Activated CD4-positive, alpha-beta T cell treated with anti-CD3 and anti-CD28 coated beads, Interleukin-2, Interleukin-6, amounts not matched to agents 100 ng/mL and 50 ng/mL, durations not matched to agents 16 hours and 8 hours (primary cell): ENCODE measurements at regions not wholly inside any gene's neighbourhood (a gene's known extent, or its start where the extent isn't known, plus 50 kb on each side); places are given as distances from the start of the nearest gene placed in this dataset.

Experiments
- DNase-seq: peaks from one replicate; pipeline ENCODE4 v3.0.0-alpha.2; 2020

GRCh38 chr16:65224471-65224870 lies 102.6 kb upstream of the CDH11 start:
- DNase-seq = no peak

- no peak for DNase-seq
Observed at GRCh38 chr16:65223335-65223734, 101.5 kb upstream of the CDH11 start.

- DNase-seq = no peak
Observed at GRCh38 chr16:65222536-65222935, 100.7 kb upstream of the CDH11 start.

- no peak for DNase-seq
Observed at GRCh38 chr16:65222049-65222448, 100.2 kb upstream of the CDH11 start.

- no peak for DNase-seq
Observed at GRCh38 chr16:65219786-65220185, 97.9 kb upstream of the CDH11 start.

- no peak for DNase-seq
Observed at GRCh38 chr16:65218348-65218747, 96.5 kb upstream of the CDH11 start.

GRCh38 chr16:65213866-65214595 lies 92.2 kb upstream of the CDH11 start:
- no peak for DNase-seq

GRCh38 chr16:65212791-65213190 lies 90.9 kb upstream of the CDH11 start:
- DNase-seq = no peak

- no peak for DNase-seq
Observed at GRCh38 chr16:65212240-65212639, 90.4 kb upstream of the CDH11 start.

GRCh38 chr16:65202461-65202860 lies 80.6 kb upstream of the CDH11 start:
- DNase-seq = no peak

- no peak for DNase-seq
Observed at GRCh38 chr16:65201511-65201910, 79.6 kb upstream of the CDH11 start.

GRCh38 chr16:65200857-65201256 lies 79.0 kb upstream of the CDH11 start:
- DNase-seq = no peak

- DNase-seq = no peak
Observed at GRCh38 chr16:65200156-65200773, 78.4 kb upstream of the CDH11 start.

GRCh38 chr16:65196420-65197075 lies 74.7 kb upstream of the CDH11 start:
- DNase-seq = no peak

GRCh38 chr16:65195998-65196397 lies 74.1 kb upstream of the CDH11 start:
- DNase-seq = no peak

- DNase-seq = no peak
Observed at GRCh38 chr16:65185241-65185778, 63.4 kb upstream of the CDH11 start.

- DNase-seq = no peak
Observed at GRCh38 chr16:65181071-65181561, 59.3 kb upstream of the CDH11 start.

GRCh38 chr16:65178151-65178550 lies 56.3 kb upstream of the CDH11 start:
- no peak for DNase-seq

GRCh38 chr16:65176603-65177002 lies 54.7 kb upstream of the CDH11 start:
- no peak for DNase-seq

GRCh38 chr16:65172356-65172755 lies 50.5 kb upstream of the CDH11 start:
- no peak for DNase-seq
